Right atrium auricular region (tissue), 2 donors: ENCODE measurements at regions not wholly inside any gene's neighbourhood (a gene's known extent, or its start where the extent isn't known, plus 50 kb on each side); places are given as distances from the start of the nearest gene placed in this dataset.

Experiments
- DNase-seq: peaks from one replicate; pipeline ENCODE4 v3.0.0-alpha.2; 2019; ENCODE audit warnings: low spot score
- H3K27ac ChIP-seq, 2 donors: fragments of 200-600 bp; sonication (generic); 1 replicate in 1 of 2; 2 replicates in 1 of 2; pipeline ENCODE4 v1.5.1; 2016 to 2019
- H3K27me3 ChIP-seq, 2 donors: fragments of 200-600 bp; sonication (generic); one replicate each; pipeline versions ENCODE4 v1.5.1 to v1.6.0; 2017 to 2019
- H3K36me3 ChIP-seq: fragments of 200-600 bp; sonication (generic); one replicate; pipeline ENCODE4 v1.5.1; 2016
- H3K4me1 ChIP-seq, 2 donors: fragments of 200-600 bp; sonication (generic); one replicate each; pipeline versions ENCODE4 v1.5.1 to v1.6.0; 2017 to 2019
- H3K4me3 ChIP-seq, 2 donors: fragments of 200-600 bp; sonication (generic); 1 replicate in 1 of 2; 2 replicates in 1 of 2; pipeline ENCODE4 v1.5.1; 2017 to 2019; ENCODE audit warnings: mild to moderate bottlenecking in 1 of 2, moderate library complexity in 1 of 2
- H3K9me3 ChIP-seq, 2 donors: fragments of 200-600 bp; sonication (generic); one replicate each; pipeline ENCODE4 v1.5.1; 2019
- CTCF ChIP-seq, 2 donors: fragments of 200-600 bp; sonication (generic); IDR thresholded peaks; one replicate each; pipeline ENCODE4 v1.5.1; 2019; ENCODE audit warnings: antibody characterized with exemption in 2 of 2

GRCh38 chr5:60267907-60268306 lies 374.4 kb upstream of the PDE4D start:
- H3K4me3 ChIP-seq = no peak overlapping the region
- no peaks in the 10 kb centered on the region for H3K4me1 ChIP-seq
- no peak for TF ChIP-seq CTCF (IDR thresholded peaks at IDR 0.05)
- no peaks in the 10 kb centered on the region for H3K9me3 ChIP-seq
- no peak for DNase-seq
- H3K27me3 ChIP-seq = no peaks in the 10 kb centered on the region
- H3K27ac ChIP-seq = no peak overlapping the region
- H3K36me3 ChIP-seq = no peaks in the 10 kb centered on the region

DNA sequence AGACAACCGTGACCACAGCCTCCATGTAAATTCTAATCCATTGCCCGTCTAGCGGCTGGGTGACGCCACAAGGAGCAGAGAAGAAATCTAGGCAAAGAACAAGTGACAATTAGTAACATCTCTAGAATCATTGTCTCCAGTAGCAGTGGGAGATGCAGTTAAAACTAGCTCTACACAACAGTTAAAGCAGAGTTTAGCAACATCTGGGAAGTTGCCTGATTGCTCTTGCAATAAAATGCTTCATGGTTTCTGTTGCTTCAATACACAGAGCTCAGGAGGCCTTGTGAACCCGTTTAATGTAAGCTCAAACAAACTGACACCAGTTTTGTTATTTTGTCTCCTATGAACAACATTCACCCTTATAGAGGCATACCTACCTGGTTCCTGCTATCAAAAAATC lies 369.8 kb upstream of the PDE4D start:
- DNase-seq = no peak
- TF ChIP-seq CTCF (IDR thresholded peaks at IDR 0.05) = no peak
- no peaks in the 10 kb centered on the region for H3K27me3 ChIP-seq

GRCh38 chr5:60262576-60263295 lies 369.2 kb upstream of the PDE4D start:
- no peak for DNase-seq
- Histone ChIP-seq H3K4me3 (no peak overlapping the region), H3K36me3 (no peaks in the 10 kb centered on the region), H3K9me3 (no peaks in the 10 kb centered on the region), H3K4me1 (no peaks in the 10 kb centered on the region), H3K27me3 (no peaks in the 10 kb centered on the region), H3K27ac (no peak overlapping the region)
- no peak for TF ChIP-seq CTCF (IDR thresholded peaks at IDR 0.05)

More for the DNA sequence above, 369.8 kb upstream of the PDE4D start:
- no peaks in the 10 kb centered on the region for H3K9me3 ChIP-seq
- H3K27ac ChIP-seq = no peak overlapping the region
- no peaks in the 10 kb centered on the region for H3K4me1 ChIP-seq
- no peak overlapping the region for H3K4me3 ChIP-seq
- H3K36me3 ChIP-seq = no peaks in the 10 kb centered on the region

GRCh38 chr5:60261732-60262131 lies 368.2 kb upstream of the PDE4D start:
- Histone ChIP-seq H3K27ac (no peak overlapping the region), H3K36me3 (no peaks in the 10 kb centered on the region), H3K9me3 (no peaks in the 10 kb centered on the region), H3K4me1 (no peaks in the 10 kb centered on the region), H3K27me3 (no peaks in the 10 kb centered on the region), H3K4me3 (no peak overlapping the region)
- TF ChIP-seq CTCF (IDR thresholded peaks at IDR 0.05) = no peak
- no peak for DNase-seq

DNA sequence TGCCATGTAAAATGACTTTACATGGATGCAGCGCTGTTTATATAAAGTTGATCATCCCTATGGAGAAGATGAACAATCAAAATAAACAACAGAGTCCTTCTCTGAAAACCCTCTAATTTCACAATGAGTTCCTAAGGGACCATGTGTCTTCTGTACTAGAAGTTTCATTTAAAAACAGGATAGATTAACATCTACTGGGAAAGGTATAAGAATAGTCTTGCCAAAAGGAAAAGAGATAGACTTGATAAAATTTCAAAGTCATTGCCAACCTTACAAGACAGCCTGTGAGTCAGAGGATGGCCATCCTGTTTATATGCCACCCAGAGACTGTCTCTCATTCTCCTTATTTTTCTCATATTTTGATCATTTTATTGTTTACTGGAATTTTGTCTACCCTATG lies 367.1 kb upstream of the PDE4D start:
- no peak overlapping the region for H3K4me3 ChIP-seq
- no peak for TF ChIP-seq CTCF (IDR thresholded peaks at IDR 0.05)
- H3K4me1 ChIP-seq = no peaks in the 10 kb centered on the region

GRCh38 chr5:60259730-60260129 lies 366.2 kb upstream of the PDE4D start:
- no peak for TF ChIP-seq CTCF (IDR thresholded peaks at IDR 0.05)
- Histone ChIP-seq H3K27me3 (no peaks in the 10 kb centered on the region), H3K36me3 (no peaks in the 10 kb centered on the region), H3K4me1 (no peaks in the 10 kb centered on the region), H3K4me3 (no peak overlapping the region), H3K9me3 (no peaks in the 10 kb centered on the region), H3K27ac (no peak overlapping the region)
- no peak for DNase-seq

More for the DNA sequence above, 367.1 kb upstream of the PDE4D start:
- no peaks in the 10 kb centered on the region for H3K36me3 ChIP-seq
- H3K27me3 ChIP-seq = no peaks in the 10 kb centered on the region
- H3K9me3 ChIP-seq = no peaks in the 10 kb centered on the region
- no peak overlapping the region for H3K27ac ChIP-seq
- DNase-seq = no peak
